MM.1S (cell line): ENCODE measurements at regions not wholly inside any gene's neighbourhood (a gene's known extent, or its start where the extent isn't known, plus 50 kb on each side); places are given as distances from the start of the nearest gene placed in this dataset.

Source experiments
- DNase-seq: peaks from one replicate; pipeline ENCODE4 v3.0.0-alpha.2; 2015
- H2AFZ ChIP-seq: fragments of 300-600 bp; sonication (generic); 2 replicates; pipeline ENCODE4 v1.6.0; 2016; ENCODE audit warnings: antibody characterized with exemption, low read length
- H3F3A ChIP-seq: fragments of 300-600 bp; sonication (generic); 2 replicates; pipeline ENCODE4 v1.6.1; 2016; ENCODE audit warnings: mild to moderate bottlenecking, antibody characterized with exemption, low read length, moderate library complexity, mixed read lengths; ENCODE audit not compliant: insufficient read depth
- H3K27ac ChIP-seq: fragments of 300-600 bp; sonication (generic); 2 replicates; pipeline ENCODE4 v1.5.1; 2016; ENCODE audit warnings: mild to moderate bottlenecking, low read length
- H3K27me3 ChIP-seq: fragments of 300-600 bp; sonication (generic); replicated peaks from 2 replicates; pipeline ENCODE4 v1.6.0; 2016; ENCODE audit warnings: low read length; ENCODE audit not compliant: insufficient read depth
- H3K36me3 ChIP-seq: fragments of 300-600 bp; sonication (generic); replicated peaks from 2 replicates; pipeline ENCODE4 v1.6.1; 2016; ENCODE audit warnings: mild to moderate bottlenecking, low read length, mixed read lengths; ENCODE audit not compliant: insufficient read depth
- H3K4me1 ChIP-seq: fragments of 300-600 bp; sonication (generic); 2 replicates; pipeline ENCODE4 v1.6.1; 2016; ENCODE audit warnings: low read length, mixed read lengths
- H3K4me2 ChIP-seq: fragments of 300-600 bp; sonication (generic); 2 replicates; pipeline ENCODE4 v1.6.0; 2016; ENCODE audit warnings: low read depth, low read length
- H3K4me3 ChIP-seq: fragments of 300-600 bp; sonication (generic); 2 replicates; pipeline ENCODE4 v1.5.1; 2016; ENCODE audit warnings: low read length, mixed read lengths
- H3K79me2 ChIP-seq: fragments of 300-600 bp; sonication (generic); 2 replicates; pipeline ENCODE4 v1.6.1; 2016; ENCODE audit warnings: mixed run types, low read length, mixed read lengths
- H3K9ac ChIP-seq: fragments of 300-600 bp; sonication (generic); 2 replicates; pipeline ENCODE4 v1.6.1; 2016; ENCODE audit warnings: low read length, mixed read lengths
- H3K9me2 ChIP-seq: fragments of 300-600 bp; sonication (generic); replicated peaks from 2 replicates; pipeline ENCODE4 v1.6.1; 2016; ENCODE audit warnings: mild to moderate bottlenecking, low read length, mixed read lengths; ENCODE audit not compliant: insufficient read depth
- H3K9me3 ChIP-seq: fragments of 300-600 bp; sonication (generic); replicated peaks from 2 replicates; pipeline ENCODE4 v1.6.1; 2016; ENCODE audit warnings: mild to moderate bottlenecking, low read length, mixed read lengths; ENCODE audit not compliant: insufficient read depth
- H4K20me1 ChIP-seq: fragments of 300-600 bp; sonication (generic); 2 replicates; pipeline ENCODE4 v1.6.1; 2016; ENCODE audit warnings: mild to moderate bottlenecking, low read length, moderate library complexity, mixed read lengths; ENCODE audit not compliant: insufficient read depth
- CTCF ChIP-seq: fragments of 300-600 bp; sonication (generic); IDR thresholded peaks from 2 replicates; pipeline ENCODE4 v1.5.1; 2016; ENCODE audit warnings: antibody characterized with exemption, low read length, mixed read lengths
- EZH2 ChIP-seq: fragments of 300-600 bp; sonication (generic); optimal IDR thresholded peaks from 2 replicates; pipeline ENCODE3; 2017; ENCODE audit warnings: low read depth, mild to moderate bottlenecking, antibody characterized with exemption, low read length, mixed read lengths
- EZH2phosphoT487 ChIP-seq: fragments of 300-600 bp; sonication (generic); IDR thresholded peaks from 2 replicates; pipeline ENCODE4 v1.6.1; 2018; ENCODE audit warnings: antibody characterized with exemption, low read length

- Histone ChIP-seq H3K9me2 (no peaks in the 10 kb centered on the region), H3K79me2 (no peaks in the 10 kb centered on the region), H3K9me3 (no peaks in the 10 kb centered on the region), H2AFZ (no peak overlapping the region), H3K4me3 (no peak overlapping the region), H3K4me1 (no peaks in the 10 kb centered on the region), H4K20me1 (no peaks in the 10 kb centered on the region), H3K36me3 (no peaks in the 10 kb centered on the region), H3K9ac (no peak overlapping the region), H3K27ac (no peak overlapping the region), H3K27me3 (no peaks in the 10 kb centered on the region), H3K4me2 (no peak overlapping the region), H3F3A (no peaks in the 10 kb centered on the region)
- TF ChIP-seq EZH2phosphoT487: no peak
- no peak for DNase-seq
Observed at GRCh38 chr4:98739751-98740150, 81.3 kb upstream of the TSPAN5 start.

- Histone ChIP-seq H3K4me2 (no peak overlapping the region), H3K4me1 (no peaks in the 10 kb centered on the region), H4K20me1 (no peaks in the 10 kb centered on the region), H3K36me3 (no peaks in the 10 kb centered on the region), H3K9me2 (no peaks in the 10 kb centered on the region), H3K9me3 (no peaks in the 10 kb centered on the region), H3K79me2 (no peaks in the 10 kb centered on the region), H3K27me3 (no peaks in the 10 kb centered on the region), H3K27ac (no peak overlapping the region), H3K4me3 (no peak overlapping the region), H3F3A (no peaks in the 10 kb centered on the region), H2AFZ (no peak overlapping the region), H3K9ac (no peak overlapping the region)
- DNase-seq: no peak
- TF ChIP-seq CTCF: no peak
- TF ChIP-seq EZH2: no peak
- no peak for TF ChIP-seq EZH2phosphoT487
Observed at GRCh38 chr4:98733601-98734000, 75.2 kb upstream of the TSPAN5 start.

GRCh38 chr4:98728871-98729270 is 70.5 kb upstream of the TSPAN5 start:
- H3K36me3 ChIP-seq: no peaks in the 10 kb centered on the region
- H3K27me3 ChIP-seq: no peaks in the 10 kb centered on the region
- no peak overlapping the region for H3K27ac ChIP-seq
- no peaks in the 10 kb centered on the region for H3K9me3 ChIP-seq
- H3K4me2 ChIP-seq: no peak overlapping the region
- H3K9me2 ChIP-seq: no peaks in the 10 kb centered on the region
- no peaks in the 10 kb centered on the region for H4K20me1 ChIP-seq
- H3K4me1 ChIP-seq: no peaks in the 10 kb centered on the region
- H3K4me3 ChIP-seq: no peak overlapping the region
- no peak overlapping the region for H3K9ac ChIP-seq
- DNase-seq: no peak
- TF ChIP-seq EZH2 (no peak), EZH2phosphoT487 (no peak), CTCF (no peak)
- H3K79me2 ChIP-seq: no peaks in the 10 kb centered on the region
- no peaks in the 10 kb centered on the region for H3F3A ChIP-seq
- H2AFZ ChIP-seq: no peak overlapping the region

- no peaks in the 10 kb centered on the region for H3K9me2 ChIP-seq
- H3K27me3 ChIP-seq: no peaks in the 10 kb centered on the region
- no peaks in the 10 kb centered on the region for H3K9me3 ChIP-seq
- H3K79me2 ChIP-seq: no peaks in the 10 kb centered on the region
- no peak for DNase-seq
- no peak overlapping the region for H3K9ac ChIP-seq
- H3K36me3 ChIP-seq: no peaks in the 10 kb centered on the region
- no peak overlapping the region for H3K4me2 ChIP-seq
- no peaks in the 10 kb centered on the region for H3F3A ChIP-seq
- H3K27ac ChIP-seq: no peak overlapping the region
- no peaks in the 10 kb centered on the region for H3K4me1 ChIP-seq
- TF ChIP-seq EZH2 (no peak), EZH2phosphoT487 (no peak), CTCF (no peak)
- no peak overlapping the region for H3K4me3 ChIP-seq
- H4K20me1 ChIP-seq: no peaks in the 10 kb centered on the region
- H2AFZ ChIP-seq: no peak overlapping the region
Observed at GRCh38 chr4:98728433-98728832, 70.0 kb upstream of the TSPAN5 start.
